PFSK-1 (cell line): ENCODE measurements at regions not wholly inside any gene's neighbourhood (a gene's known extent, or its start where the extent isn't known, plus 50 kb on each side); places are given as distances from the start of the nearest gene placed in this dataset.

Experiments used
- FOXP2 ChIP-seq: optimal IDR thresholded peaks from 2 replicates; pipeline ENCODE3; 2011; ENCODE audit warnings: borderline replicate concordance, control low read depth, inconsistent platforms; ENCODE audit not compliant: insufficient read depth; ENCODE audit errors: extremely low read length, extremely low read depth
- POLR2AphosphoS5 ChIP-seq: IDR thresholded peaks from 2 replicates; pipeline ENCODE4 v1.6.1; 2012; ENCODE audit warnings: low read depth, mild to moderate bottlenecking, control low read depth, low read length, moderate library complexity
- REST ChIP-seq, 2 experiments: IDR thresholded peaks; 2 replicates each; pipeline versions ENCODE4 v1.6.1 to v1.8.0; 2011 to 2012; ENCODE audit warnings: low read depth in 2 of 2, low read length in 2 of 2, control low read depth in 1 of 2, inconsistent platforms in 1 of 2, mild to moderate bottlenecking in 1 of 2, moderate library complexity in 1 of 2; ENCODE audit not compliant: insufficient read depth in 1 of 2
- SIN3A ChIP-seq: IDR thresholded peaks from 2 replicates; pipeline ENCODE4 v1.6.1; 2012; ENCODE audit warnings: mild to moderate bottlenecking, low read length, moderate library complexity, borderline replicate concordance; ENCODE audit not compliant: insufficient read depth
- TAF1 ChIP-seq: IDR thresholded peaks from 2 replicates; pipeline ENCODE4 v1.6.1; 2012; ENCODE audit warnings: low read length, control low read depth, borderline replicate concordance; ENCODE audit not compliant: insufficient read depth

GRCh38 chr3:38952721-38953120 is 99.0 kb downstream of the SCN11A start:
- TF ChIP-seq TAF1 (no peak), FOXP2 (no peak), POLR2AphosphoS5 (no peak), REST (IDR thresholded peaks at IDR 0.05; ENCODE audit: insufficient read depth in 1 of 2, low read depth in 2 of 2, low read length in 2 of 2) (no peak), SIN3A (no peak)

GRCh38 chr3:38950581-38950980 is 101.2 kb downstream of the SCN11A start:
- TF ChIP-seq FOXP2 (no peak), POLR2AphosphoS5 (no peak)

- TF ChIP-seq TAF1 (no peak), SIN3A (no peak), FOXP2 (no peak), REST (IDR thresholded peaks at IDR 0.05; ENCODE audit: insufficient read depth in 1 of 2, low read depth in 2 of 2, low read length in 2 of 2) (no peak), POLR2AphosphoS5 (no peak)
Observed at GRCh38 chr3:38949994-38950393, 101.8 kb downstream of the SCN11A start.

GRCh38 chr3:38940394-38940793 is 111.3 kb downstream of the SCN11A start:
- TF ChIP-seq POLR2AphosphoS5 (no peak), FOXP2 (no peak), REST (IDR thresholded peaks at IDR 0.05; ENCODE audit: insufficient read depth in 1 of 2, low read depth in 2 of 2, low read length in 2 of 2) (no peak), TAF1 (no peak), SIN3A (no peak)

GRCh38 chr3:38925351-38925750 is 109.3 kb upstream of the SCN10A start:
- TF ChIP-seq SIN3A, result no peak
- no peak for TF ChIP-seq REST (IDR thresholded peaks at IDR 0.05; ENCODE audit: insufficient read depth in 1 of 2, low read depth in 2 of 2, low read length in 2 of 2)
- TF ChIP-seq TAF1, result no peak
- TF ChIP-seq POLR2AphosphoS5, result no peak
- TF ChIP-seq FOXP2, result no peak
